Brain microvascular endothelial cell (primary cell): ENCODE measurements at regions not wholly inside any gene's neighbourhood (a gene's known extent, or its start where the extent isn't known, plus 50 kb on each side); places are given as distances from the start of the nearest gene placed in this dataset.
"Not testable (repeated sequence)": the region's sequence is repeated elsewhere in the genome, so short reads cannot be mapped to it uniquely, and the experiment has no call there.

ENCODE experiments used
- DNase-seq: peaks from one replicate; pipeline ENCODE4 v3.0.0-alpha.2; 2020
- H3K27ac ChIP-seq: fragments of 250-450 bp; sonication (Bioruptor Pico); 2 replicates; pipeline ENCODE4 v1.5.1; 2020; ENCODE audit warnings: mild to moderate bottlenecking, moderate library complexity
- H3K27me3 ChIP-seq: fragments of 250-450 bp; sonication (Bioruptor Pico); replicated peaks from 2 replicates; pipeline ENCODE4 v1.5.1; 2020; ENCODE audit warnings: mild to moderate bottlenecking
- H3K36me3 ChIP-seq: fragments of 250-450 bp; sonication (Bioruptor Pico); replicated peaks from 2 replicates; pipeline ENCODE4 v1.5.1; 2020; ENCODE audit warnings: mild to moderate bottlenecking
- H3K4me3 ChIP-seq: 2 replicates; pipeline ENCODE4 v1.5.1; 2011; ENCODE audit warnings: low read depth, mild to moderate bottlenecking, control low read depth, low read length, moderate library complexity
- CTCF ChIP-seq: IDR thresholded peaks from 2 replicates; pipeline ENCODE4 v1.5.1; 2011; ENCODE audit warnings: low read depth, mild to moderate bottlenecking, moderate library complexity, low read length, control low read depth, inconsistent platforms; ENCODE audit errors: missing control alignments
- in situ Hi-C: cut with HindIII; loops from 2 replicates; pipeline ENCODE4 v1.10.0; 2017; ENCODE audit warnings: low sequenced_read_pairs, low pct_ligation_motif_present

DNA sequence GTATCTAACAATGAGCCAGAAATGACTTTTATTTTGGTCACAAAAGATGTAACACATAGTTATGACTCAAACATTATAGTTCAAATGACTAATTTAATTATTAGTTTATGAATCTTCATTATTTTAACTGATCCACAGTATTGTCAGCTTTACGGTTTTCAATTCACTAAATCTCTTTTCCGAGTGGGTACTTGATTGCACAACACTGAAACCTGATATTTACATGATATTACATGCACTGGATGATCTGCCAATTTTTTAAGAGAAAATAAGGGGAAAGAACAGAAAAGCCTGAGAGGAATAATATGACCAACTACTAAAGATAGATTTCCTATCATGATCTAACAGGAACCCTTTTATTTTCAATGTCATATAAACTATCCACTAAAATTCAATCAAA, 1446.0 kb downstream of the FSTL5 start:
- in situ Hi-C loops: no loop called here
- no peak overlapping the region for H3K4me3 ChIP-seq

DNA sequence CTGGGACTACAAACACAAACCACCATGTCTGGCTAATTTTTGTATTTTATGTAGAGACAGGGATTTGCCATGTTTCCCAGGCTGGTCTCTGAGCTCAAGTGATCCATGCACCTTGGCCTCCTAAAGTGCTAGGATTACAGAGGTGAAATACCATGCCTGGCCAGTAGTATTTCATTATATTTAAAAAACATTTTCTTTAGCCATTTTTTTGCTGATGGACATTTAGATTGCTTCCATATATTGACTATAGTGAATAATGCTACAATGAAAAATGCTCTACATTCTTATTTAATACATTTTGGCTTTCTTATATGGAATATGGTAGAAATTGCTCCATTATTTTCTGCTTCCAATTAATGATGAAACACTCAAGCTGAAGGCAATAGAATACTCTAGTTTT, 1439.7 kb downstream of the FSTL5 start:
- TF ChIP-seq CTCF: no peak

More for the DNA sequence above, 1446.0 kb downstream of the FSTL5 start:
- no peak overlapping the region for H3K27ac ChIP-seq
- no peak for TF ChIP-seq CTCF
- H3K27me3 ChIP-seq: no peaks in the 10 kb centered on the region
- no peak for DNase-seq
- H3K36me3 ChIP-seq: no peaks in the 10 kb centered on the region

GRCh38 chr4:160745126-160745525, 1418.7 kb downstream of the FSTL5 start:
- Histone ChIP-seq H3K4me3 (no peak overlapping the region), H3K27ac (no peak overlapping the region), H3K27me3 (no peaks in the 10 kb centered on the region), H3K36me3 (no peaks in the 10 kb centered on the region)
- TF ChIP-seq CTCF: no peak
- in situ Hi-C loops: no loop called here
- no peak for DNase-seq

More for the DNA sequence above, 1439.7 kb downstream of the FSTL5 start:
- in situ Hi-C loops: no loop called here
- Histone ChIP-seq H3K27ac (no peak overlapping the region), H3K4me3 (no peak overlapping the region), H3K36me3 (no peaks in the 10 kb centered on the region), H3K27me3 (no peaks in the 10 kb centered on the region)
- DNase-seq: no peak

GRCh38 chr4:160746585-160746984, 1417.2 kb downstream of the FSTL5 start:
- H3K27ac ChIP-seq, H3K36me3 ChIP-seq, in situ Hi-C loops, H3K27me3 ChIP-seq, H3K4me3 ChIP-seq, DNase-seq: not testable (repeated sequence)

GRCh38 chr4:160772668-160773067, 1391.1 kb downstream of the FSTL5 start:
- H3K27ac ChIP-seq: no peak overlapping the region
- in situ Hi-C loops: no loop called here
- H3K27me3 ChIP-seq: no peaks in the 10 kb centered on the region
- no peaks in the 10 kb centered on the region for H3K36me3 ChIP-seq
- no peak overlapping the region for H3K4me3 ChIP-seq
- TF ChIP-seq CTCF: no peak
- DNase-seq: peak; percentile 22

DNA sequence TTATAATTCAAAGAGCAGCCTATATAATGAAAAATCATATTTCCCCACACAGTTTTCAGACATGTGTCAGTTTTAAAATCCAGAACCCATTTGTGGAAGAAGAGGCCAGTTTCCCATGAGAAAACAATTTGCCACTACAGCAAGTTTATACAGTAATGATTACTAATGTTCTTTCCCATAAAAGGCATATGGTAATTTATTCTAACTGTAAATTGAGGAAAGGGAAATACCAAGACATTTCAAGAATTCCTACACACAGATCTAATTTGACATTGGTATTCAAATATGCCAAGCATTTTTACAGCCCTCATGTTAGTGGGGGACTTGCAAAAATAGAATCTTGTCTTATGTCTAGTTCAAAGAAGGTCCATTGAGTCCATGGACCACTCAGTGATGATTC, 1368.6 kb downstream of the FSTL5 start:
- H3K27me3 ChIP-seq: no peaks in the 10 kb centered on the region
- H3K27ac ChIP-seq: no peak overlapping the region
- no peak for TF ChIP-seq CTCF
- no peaks in the 10 kb centered on the region for H3K36me3 ChIP-seq
- no peak for DNase-seq
- H3K4me3 ChIP-seq: no peak overlapping the region
- in situ Hi-C loops: no loop called here
